ENCODE measurements at regions not wholly inside any gene's neighbourhood (a gene's known extent, or its start where the extent isn't known, plus 50 kb on each side); places are given as distances from the start of the nearest gene placed in this dataset.
"Not testable (repeated sequence)": the region's sequence is repeated elsewhere in the genome, so short reads cannot be mapped to it uniquely, and the experiment has no call there.

DNA sequence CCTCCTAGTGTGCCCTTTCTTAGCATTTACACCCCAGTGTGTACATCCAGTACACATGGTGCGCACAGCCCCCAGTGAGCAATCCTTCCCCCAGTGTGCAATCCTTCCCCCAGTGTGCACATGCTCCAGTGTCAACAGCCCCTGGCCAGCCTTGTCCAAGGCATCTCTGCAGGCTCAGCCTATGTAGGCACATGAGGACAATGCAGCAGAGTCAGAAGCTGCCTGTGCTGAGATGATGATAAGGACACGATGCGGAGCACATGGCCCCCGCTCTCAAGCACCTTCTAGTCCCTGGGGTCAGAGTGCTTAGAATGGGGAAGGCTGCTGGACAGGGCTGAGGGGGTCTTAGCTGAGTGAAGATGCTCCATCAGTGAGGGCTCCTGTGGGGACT, 69.8 kb downstream of the GADD45G start:
- H3K27me3 ChIP-seq (ENCODE audit: control insufficient read depth, insufficient read depth, low read length) = no peaks in the 10 kb centered on the region
- no peak overlapping the region for H3K9ac ChIP-seq (ENCODE audit: low read length)
- no peaks in the 10 kb centered on the region for H3K36me3 ChIP-seq (ENCODE audit: control insufficient read depth, insufficient read depth, low read length)
- peaks cover 54% of the 10 kb centered on the region for H3K4me1 ChIP-seq (ENCODE audit: control insufficient read depth, insufficient read depth, low read length)
- no peak overlapping the region for H3K4me3 ChIP-seq (ENCODE audit: low read depth, low read length)
- 0 out of 2 replicates have a peak, but pooled peaks cover 4% of the 10 kb centered on the region for H3K9me3 ChIP-seq (ENCODE audit: control insufficient read depth, insufficient read depth, low read depth, low read length)
- no peak overlapping the region for H3K27ac ChIP-seq (ENCODE audit: low read depth, low read length)

GRCh38 chr9:89675058-89675742, 70.4 kb downstream of the GADD45G start:
- H3K4me3 ChIP-seq (ENCODE audit: low read depth, low read length) = no peak overlapping the region
- no peaks in the 10 kb centered on the region for H3K36me3 ChIP-seq (ENCODE audit: control insufficient read depth, insufficient read depth, low read length)
- H3K4me1 ChIP-seq (ENCODE audit: control insufficient read depth, insufficient read depth, low read length) = peaks cover 57% of the 10 kb centered on the region
- peaks cover 4% of the 10 kb centered on the region; the same call in 1 of the 2 replicates for H3K9me3 ChIP-seq (ENCODE audit: control insufficient read depth, insufficient read depth, low read depth, low read length)
- H3K27me3 ChIP-seq (ENCODE audit: control insufficient read depth, insufficient read depth, low read length) = no peaks in the 10 kb centered on the region
- no peak overlapping the region for H3K27ac ChIP-seq (ENCODE audit: low read depth, low read length)
- H3K9ac ChIP-seq (ENCODE audit: low read length) = no peak overlapping the region

DNA sequence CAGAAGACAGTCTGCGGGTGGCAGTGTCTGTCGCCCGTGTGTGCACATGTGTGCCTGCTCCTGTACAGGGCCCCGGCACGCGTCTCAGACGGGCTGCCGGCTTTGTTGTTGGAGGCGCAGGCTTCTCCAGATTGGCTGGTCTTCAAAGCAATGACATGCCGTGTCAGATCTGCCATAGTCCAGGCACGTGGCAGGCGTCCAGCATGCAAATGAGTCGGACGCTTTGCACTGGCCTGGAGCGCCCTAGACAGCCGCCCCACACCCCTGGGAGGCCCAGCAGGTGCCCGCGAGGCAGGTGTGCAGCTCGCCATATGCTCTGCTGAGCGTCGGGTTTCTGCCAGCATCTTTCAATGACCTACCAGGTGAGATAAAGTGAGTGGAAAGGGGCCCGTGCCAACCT, 71.5 kb downstream of the GADD45G start:
- no peak overlapping the region for H3K27ac ChIP-seq (ENCODE audit: low read depth, low read length)
- H3K9me3 ChIP-seq (ENCODE audit: control insufficient read depth, insufficient read depth, low read depth, low read length) = peaks cover 11% of the 10 kb centered on the region
- H3K27me3 ChIP-seq (ENCODE audit: control insufficient read depth, insufficient read depth, low read length) = no peaks in the 10 kb centered on the region
- peaks cover 57% of the 10 kb centered on the region for H3K4me1 ChIP-seq (ENCODE audit: control insufficient read depth, insufficient read depth, low read length)
- H3K36me3 ChIP-seq (ENCODE audit: control insufficient read depth, insufficient read depth, low read length) = no peaks in the 10 kb centered on the region
- H3K9ac ChIP-seq (ENCODE audit: low read length) = no peak overlapping the region
- H3K4me3 ChIP-seq (ENCODE audit: low read depth, low read length) = no peak overlapping the region

DNA sequence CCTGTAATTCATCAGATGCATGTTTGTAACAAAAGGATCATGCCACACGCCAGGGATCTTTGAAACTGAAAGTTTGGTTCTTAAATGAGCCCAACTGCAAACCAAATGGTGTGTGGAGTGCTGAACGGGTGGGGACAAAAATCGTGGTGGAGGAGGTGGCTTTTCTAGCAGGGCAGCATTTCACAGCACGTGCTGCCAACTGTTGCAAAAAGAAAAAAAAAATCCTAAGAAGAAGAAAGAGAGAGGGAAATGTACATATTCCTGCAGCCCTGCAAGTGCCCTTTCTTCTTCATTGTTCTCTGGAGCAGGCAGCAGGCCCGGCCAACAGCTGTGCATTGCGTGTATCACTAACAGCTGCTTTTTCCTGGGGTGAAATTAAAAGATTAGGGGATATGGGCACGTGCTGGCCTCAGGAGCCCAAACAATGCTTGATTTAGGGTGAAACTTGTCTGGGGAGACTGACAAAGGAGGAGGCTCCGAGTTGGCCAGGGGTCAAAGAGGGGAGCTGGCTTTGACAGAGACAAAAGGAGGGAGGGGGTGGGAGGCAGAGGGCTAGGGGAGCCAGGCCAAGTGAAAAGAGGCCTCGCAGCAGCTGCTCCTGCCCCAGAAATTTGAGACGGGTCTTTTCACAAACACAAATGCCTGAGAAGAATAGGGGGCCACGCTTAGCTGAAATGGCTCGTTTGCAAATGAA, 73.0 kb downstream of the GADD45G start:
- Histone ChIP-seq H3K4me3 (ENCODE audit: low read depth, low read length) (0 out of 2 replicates have a peak overlapping the region, but pooled peaks have one; percentile 12), H3K4me1 (ENCODE audit: control insufficient read depth, insufficient read depth, low read length) (peaks cover 57% of the 10 kb centered on the region), H3K27me3 (ENCODE audit: control insufficient read depth, insufficient read depth, low read length) (no peaks in the 10 kb centered on the region), H3K36me3 (ENCODE audit: control insufficient read depth, insufficient read depth, low read length) (no peaks in the 10 kb centered on the region), H3K9ac (ENCODE audit: low read length) (peak overlapping the region; percentile 36), H3K9me3 (ENCODE audit: control insufficient read depth, insufficient read depth, low read depth, low read length) (peaks cover 8% of the 10 kb centered on the region), H3K27ac (ENCODE audit: low read depth, low read length) (peak overlapping the region; percentile 90)

GRCh38 chr9:89678396-89679015, 73.7 kb downstream of the GADD45G start:
- no peaks in the 10 kb centered on the region for H3K27me3 ChIP-seq (ENCODE audit: control insufficient read depth, insufficient read depth, low read length)
- peak overlapping the region; percentile 90 for H3K27ac ChIP-seq (ENCODE audit: low read depth, low read length)
- peaks cover 8% of the 10 kb centered on the region for H3K9me3 ChIP-seq (ENCODE audit: control insufficient read depth, insufficient read depth, low read depth, low read length)
- H3K4me3 ChIP-seq (ENCODE audit: low read depth, low read length) = peak overlapping the region; percentile 14; the same call in 1 of the 2 replicates
- peaks cover 54% of the 10 kb centered on the region for H3K4me1 ChIP-seq (ENCODE audit: control insufficient read depth, insufficient read depth, low read length)
- peak overlapping the region; percentile 0 for H3K9ac ChIP-seq (ENCODE audit: low read length)
- no peaks in the 10 kb centered on the region for H3K36me3 ChIP-seq (ENCODE audit: control insufficient read depth, insufficient read depth, low read length)

GRCh38 chr9:89679016-89679415, 74.2 kb downstream of the GADD45G start:
- peaks cover 11% of the 10 kb centered on the region for H3K9me3 ChIP-seq (ENCODE audit: control insufficient read depth, insufficient read depth, low read depth, low read length)
- no peak overlapping the region for H3K9ac ChIP-seq (ENCODE audit: low read length)
- no peak overlapping the region for H3K4me3 ChIP-seq (ENCODE audit: low read depth, low read length)
- H3K27ac ChIP-seq (ENCODE audit: low read depth, low read length) = peak overlapping the region; percentile 90; the same call in 1 of the 2 replicates
- peaks cover 54% of the 10 kb centered on the region for H3K4me1 ChIP-seq (ENCODE audit: control insufficient read depth, insufficient read depth, low read length)
- H3K36me3 ChIP-seq (ENCODE audit: control insufficient read depth, insufficient read depth, low read length) = no peaks in the 10 kb centered on the region
- no peaks in the 10 kb centered on the region for H3K27me3 ChIP-seq (ENCODE audit: control insufficient read depth, insufficient read depth, low read length)

GRCh38 chr9:89679581-89679980, 74.8 kb downstream of the GADD45G start:
- Histone ChIP-seq H3K27me3 (ENCODE audit: control insufficient read depth, insufficient read depth, low read length) (no peaks in the 10 kb centered on the region), H3K36me3 (ENCODE audit: control insufficient read depth, insufficient read depth, low read length) (no peaks in the 10 kb centered on the region), H3K9ac (ENCODE audit: low read length) (no peak overlapping the region), H3K4me1 (ENCODE audit: control insufficient read depth, insufficient read depth, low read length) (peaks cover 51% of the 10 kb centered on the region), H3K4me3 (ENCODE audit: low read depth, low read length) (no peak overlapping the region), H3K9me3 (ENCODE audit: control insufficient read depth, insufficient read depth, low read depth, low read length) (peaks cover 13% of the 10 kb centered on the region), H3K27ac (ENCODE audit: low read depth, low read length) (no peak overlapping the region)

DNA sequence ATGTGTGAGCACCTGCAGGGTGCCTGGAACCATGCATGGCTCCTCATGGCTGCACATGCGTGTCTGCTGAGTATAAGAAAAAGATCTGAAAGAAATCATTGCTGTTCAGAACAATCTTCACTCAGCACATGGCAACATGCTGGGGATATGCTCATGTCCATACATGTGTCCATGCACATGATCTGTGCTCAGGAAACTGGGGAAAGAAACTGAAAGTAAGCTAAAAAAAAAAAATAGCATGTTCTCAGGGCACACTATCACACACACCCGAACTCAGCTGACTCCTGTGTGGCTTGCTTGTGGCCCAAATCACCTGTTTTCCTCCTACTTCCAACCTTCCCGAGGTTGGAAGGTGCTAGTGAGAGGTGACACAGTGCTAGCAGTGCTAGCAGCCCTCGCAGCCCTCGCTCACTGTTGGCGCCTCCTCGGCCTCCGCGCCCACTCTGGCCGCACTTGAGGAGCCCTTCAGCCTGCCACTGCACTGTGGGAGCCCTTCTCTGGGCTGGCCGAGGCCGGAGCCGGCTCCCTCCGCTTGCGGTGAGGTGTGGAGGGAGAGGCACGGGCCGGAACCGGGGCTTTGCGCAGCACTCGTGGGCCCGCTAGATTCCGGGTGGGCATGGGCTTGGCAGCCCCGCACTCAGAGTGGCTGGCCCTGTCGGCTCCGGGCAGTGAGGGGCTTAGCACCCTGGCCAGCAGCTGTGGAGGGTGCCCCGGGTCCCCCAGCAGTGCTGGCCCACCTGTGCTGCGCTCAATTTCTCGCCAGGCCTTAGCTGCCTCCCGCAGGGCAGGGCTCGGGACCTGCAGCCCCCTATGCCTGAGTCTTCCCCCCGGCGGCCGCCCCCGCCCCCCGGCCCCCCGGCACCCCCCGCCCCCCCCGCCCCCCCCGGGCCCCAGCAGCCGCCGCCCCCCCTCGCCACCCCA, 76.0 kb downstream of the GADD45G start:
- peaks cover 13% of the 10 kb centered on the region for H3K9me3 ChIP-seq (ENCODE audit: control insufficient read depth, insufficient read depth, low read depth, low read length)
- no peak overlapping the region for H3K4me3 ChIP-seq (ENCODE audit: low read depth, low read length)
- peaks cover 42% of the 10 kb centered on the region for H3K4me1 ChIP-seq (ENCODE audit: control insufficient read depth, insufficient read depth, low read length)
- H3K36me3 ChIP-seq (ENCODE audit: control insufficient read depth, insufficient read depth, low read length) = no peaks in the 10 kb centered on the region
- no peak overlapping the region for H3K27ac ChIP-seq (ENCODE audit: low read depth, low read length)
- H3K9ac ChIP-seq (ENCODE audit: low read length) = no peak overlapping the region
- H3K27me3 ChIP-seq (ENCODE audit: control insufficient read depth, insufficient read depth, low read length) = no peaks in the 10 kb centered on the region; the same call in 1 of the 2 replicates

DNA sequence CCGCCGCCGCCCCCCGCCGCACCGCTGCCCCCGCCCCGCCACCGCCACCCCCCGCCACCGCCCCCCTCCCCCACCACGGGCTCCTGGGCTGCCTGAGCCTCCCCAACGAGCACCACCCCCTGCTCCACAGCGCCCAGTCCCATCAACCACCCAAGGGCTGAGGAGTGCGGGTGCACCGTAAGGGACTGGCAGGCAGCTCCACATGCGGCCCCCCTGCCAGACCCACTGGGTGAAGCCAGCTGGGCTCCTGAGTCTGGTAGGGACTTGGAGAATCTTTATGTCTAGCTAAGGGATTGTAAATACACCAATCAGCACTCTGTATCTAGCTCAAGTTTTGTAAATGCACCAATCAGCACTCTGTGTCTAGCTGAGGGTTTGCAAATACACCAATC, 76.7 kb downstream of the GADD45G start:
- not testable (repeated sequence) for H3K36me3 ChIP-seq (ENCODE audit: control insufficient read depth, insufficient read depth, low read length)

GRCh38 chr9:89683626-89684025, 78.8 kb downstream of the GADD45G start:
- H3K4me1 ChIP-seq (ENCODE audit: control insufficient read depth, insufficient read depth, low read length) = peaks cover 35% of the 10 kb centered on the region
- H3K36me3 ChIP-seq (ENCODE audit: control insufficient read depth, insufficient read depth, low read length) = no peaks in the 10 kb centered on the region
- H3K9ac ChIP-seq (ENCODE audit: low read length) = no peak overlapping the region
- no peak overlapping the region for H3K27ac ChIP-seq (ENCODE audit: low read depth, low read length)
- no peaks in the 10 kb centered on the region; the same call in 1 of the 2 replicates for H3K27me3 ChIP-seq (ENCODE audit: control insufficient read depth, insufficient read depth, low read length)
- H3K4me3 ChIP-seq (ENCODE audit: low read depth, low read length) = no peak overlapping the region
- peaks cover 13% of the 10 kb centered on the region for H3K9me3 ChIP-seq (ENCODE audit: control insufficient read depth, insufficient read depth, low read depth, low read length)

More for the DNA sequence above, 76.7 kb downstream of the GADD45G start:
- H3K27ac ChIP-seq (ENCODE audit: low read depth, low read length); H3K27me3 ChIP-seq (ENCODE audit: control insufficient read depth, insufficient read depth, low read length); H3K4me3 ChIP-seq (ENCODE audit: low read depth, low read length); H3K9ac ChIP-seq (ENCODE audit: low read length): not testable (repeated sequence)
- peaks cover 13% of the 10 kb centered on the region for H3K9me3 ChIP-seq (ENCODE audit: control insufficient read depth, insufficient read depth, low read depth, low read length)
- peaks cover 44% of the 10 kb centered on the region for H3K4me1 ChIP-seq (ENCODE audit: control insufficient read depth, insufficient read depth, low read length)

All from HUES6 (cell line).